HUES6 (cell line): ENCODE measurements at regions not wholly inside any gene's neighbourhood (a gene's known extent, or its start where the extent isn't known, plus 50 kb on each side); places are given as distances from the start of the nearest gene placed in this dataset.
"Not testable (repeated sequence)": the region's sequence is repeated elsewhere in the genome, so short reads cannot be mapped to it uniquely, and the experiment has no call there.

Experiments used
- H3K27ac ChIP-seq: 2 replicates; pipeline ENCODE4 v1.7.0; 2013; ENCODE audit warnings: low read depth, mild to moderate bottlenecking, low read length, inconsistent platforms
- H3K27me3 ChIP-seq: 2 replicates; pipeline ENCODE4 v1.6.1; 2013; ENCODE audit warnings: low read length; ENCODE audit not compliant: control insufficient read depth, insufficient read depth
- H3K36me3 ChIP-seq: 2 replicates; pipeline ENCODE4 v1.6.1; 2013; ENCODE audit warnings: low read length; ENCODE audit not compliant: control insufficient read depth, insufficient read depth
- H3K4me1 ChIP-seq: 2 replicates; pipeline ENCODE4 v1.6.1; 2013; ENCODE audit warnings: low read length; ENCODE audit not compliant: control insufficient read depth, insufficient read depth
- H3K4me3 ChIP-seq: 2 replicates; pipeline ENCODE4 v1.5.1; 2013; ENCODE audit warnings: low read depth, low read length
- H3K9ac ChIP-seq: one replicate; pipeline ENCODE4 v1.6.1; 2013; ENCODE audit warnings: mild to moderate bottlenecking, low read length
- H3K9me3 ChIP-seq: 2 replicates; pipeline ENCODE4 v1.6.1; 2013; ENCODE audit warnings: low read depth, low read length; ENCODE audit not compliant: control insufficient read depth, insufficient read depth

GRCh38 chr10:42380926-42381547 is 257.3 kb downstream of the ZNF33B start:
- Histone ChIP-seq H3K9ac (no peak overlapping the region), H3K9me3 (peaks cover 59% of the 10 kb centered on the region), H3K4me1 (no peaks in the 10 kb centered on the region), H3K36me3 (no peaks in the 10 kb centered on the region), H3K27me3 (no peaks in the 10 kb centered on the region), H3K4me3 (no peak overlapping the region), H3K27ac (no peak overlapping the region)

- Histone ChIP-seq H3K9me3 (peaks cover 61% of the 10 kb centered on the region), H3K36me3 (no peaks in the 10 kb centered on the region), H3K27ac (no peak overlapping the region), H3K4me1 (no peaks in the 10 kb centered on the region), H3K27me3 (no peaks in the 10 kb centered on the region), H3K9ac (no peak overlapping the region), H3K4me3 (peak overlapping the region; percentile 53; the same call in 1 of the 2 replicates)
Observed at GRCh38 chr10:42367532-42368230, 270.7 kb downstream of the ZNF33B start.

GRCh38 chr10:42351745-42352144 is 286.6 kb downstream of the ZNF33B start:
- Histone ChIP-seq H3K27me3 (no peaks in the 10 kb centered on the region), H3K9me3 (peaks cover 19% of the 10 kb centered on the region; the same call in 1 of the 2 replicates), H3K9ac (no peak overlapping the region), H3K4me3 (no peak overlapping the region), H3K4me1 (no peaks in the 10 kb centered on the region), H3K36me3 (no peaks in the 10 kb centered on the region), H3K27ac (no peak overlapping the region)

- not testable (repeated sequence) for H3K4me3 ChIP-seq, H3K9ac ChIP-seq, H3K36me3 ChIP-seq, H3K4me1 ChIP-seq, H3K27ac ChIP-seq, H3K27me3 ChIP-seq
- H3K9me3 ChIP-seq, result peaks cover 45% of the 10 kb centered on the region
Observed at GRCh38 chr10:42336593-42337337, 301.6 kb downstream of the ZNF33B start.

- H3K27me3 ChIP-seq, H3K36me3 ChIP-seq, H3K9ac ChIP-seq, H3K27ac ChIP-seq, H3K4me1 ChIP-seq, H3K4me3 ChIP-seq: not testable (repeated sequence)
- peaks cover 42% of the 10 kb centered on the region for H3K9me3 ChIP-seq
Observed at GRCh38 chr10:42335653-42336296, 302.6 kb downstream of the ZNF33B start.

- Histone ChIP-seq H3K4me1 (no peaks in the 10 kb centered on the region), H3K27ac (no peak overlapping the region), H3K27me3 (no peaks in the 10 kb centered on the region), H3K9ac (no peak overlapping the region), H3K9me3 (peaks cover 98% of the 10 kb centered on the region), H3K36me3 (no peaks in the 10 kb centered on the region), H3K4me3 (no peak overlapping the region)
Observed at GRCh38 chr10:42304341-42304740, 334.0 kb downstream of the ZNF33B start.

- not testable (repeated sequence) for H3K4me1 ChIP-seq, H3K9ac ChIP-seq, H3K36me3 ChIP-seq
Observed at GRCh38 chr10:42281896-42282295, 356.5 kb downstream of the ZNF33B start.

GRCh38 chr10:42269788-42270187 is 368.6 kb downstream of the ZNF33B start:
- not testable (repeated sequence) for H3K36me3 ChIP-seq, H3K27ac ChIP-seq, H3K27me3 ChIP-seq, H3K9me3 ChIP-seq, H3K9ac ChIP-seq, H3K4me3 ChIP-seq, H3K4me1 ChIP-seq

More at GRCh38 chr10:42281896-42282295, 356.5 kb downstream of the ZNF33B start:
- H3K4me3 ChIP-seq, H3K27ac ChIP-seq, H3K27me3 ChIP-seq: not testable (repeated sequence)
- peaks cover 13% of the 10 kb centered on the region; the same call in 1 of the 2 replicates for H3K9me3 ChIP-seq

GRCh38 chr10:42263259-42263658 is 375.1 kb downstream of the ZNF33B start:
- not testable (repeated sequence) for H3K27ac ChIP-seq, H3K4me3 ChIP-seq, H3K27me3 ChIP-seq, H3K9me3 ChIP-seq, H3K4me1 ChIP-seq, H3K9ac ChIP-seq, H3K36me3 ChIP-seq

GRCh38 chr10:42243002-42243401 is 395.4 kb downstream of the ZNF33B start:
- not testable (repeated sequence) for H3K36me3 ChIP-seq, H3K9me3 ChIP-seq, H3K4me1 ChIP-seq, H3K27me3 ChIP-seq, H3K9ac ChIP-seq, H3K4me3 ChIP-seq, H3K27ac ChIP-seq
